K562 (cell line): ENCODE measurements at regions not wholly inside any gene's neighbourhood (a gene's known extent, or its start where the extent isn't known, plus 50 kb on each side); places are given as distances from the start of the nearest gene placed in this dataset.

Source experiments
- ATAC-seq: fragments of 200-7000 bp; cut with Tn5 transposase; 3 replicates; pipeline ENCODE4 v1.9.1; 2020; ENCODE audit warnings: moderate library complexity
- BruUV-seq: library from RNA; stranded (reverse); fragments of 400-500 nt; replicated peaks from 2 replicates; lab custom pipeline; 2021; lab: Mats Ljungman, UMichigan
- CTCF ChIA-PET: fragments of 300-600 bp; formaldehyde crosslinking; extraction: SDS; loops from one replicate; lab custom pipeline; 2021; ENCODE audit warnings: low intra/inter-chr PET ratio; lab: Yijun Ruan, JAX
- POLR2A ChIA-PET: fragments of 300-600, 350-650 bp; sonication (Branson Sonifier 250); formaldehyde crosslinking; extraction: SDS; loops from one replicate; lab custom pipeline; 2021; ENCODE audit warnings: antibody characterized with exemption, inconsistent platforms; lab: Yijun Ruan, JAX
- DNase-seq, 4 experiments: peaks; one replicate each; pipeline versions ENCODE4 v3.0.0 to v3.0.0-alpha.2; 2011 to 2018; ENCODE audit warnings: low spot score in 3 of 4, mixed read lengths in 3 of 4; ENCODE audit errors: extremely low read depth in 1 of 4
- FAIRE-seq: peaks from 2 replicates; lab custom pipeline; 2011; peaks lifted over from hg19 to GRCh38; lab: Jason Lieb, UNC
- H2AFZ ChIP-seq: 2 replicates; pipeline ENCODE4 v1.6.0; 2011; ENCODE audit warnings: low read depth, low read length, control low read depth, inconsistent platforms
- H3K27ac ChIP-seq: fragments of 200-600 bp; 3 replicates; pipeline ENCODE4 v1.8.0; 2011; ENCODE audit warnings: low read depth, mild to moderate bottlenecking, control low read depth, inconsistent platforms, low read length, moderate library complexity, mixed read lengths; ENCODE audit errors: extremely low read depth
- H3K27me3 ChIP-seq, 2 experiments: fragments of 300-600 bp in 1 of 2; 2 replicates in 1 of 2; 3 replicates in 1 of 2; pipeline versions ENCODE4 v1.6.0 to v1.8.0; 2011; ENCODE audit warnings: inconsistent platforms in 2 of 2, low read length in 2 of 2, mild to moderate bottlenecking in 1 of 2, mixed read lengths in 1 of 2, moderate library complexity in 1 of 2; ENCODE audit not compliant: control insufficient read depth in 2 of 2, insufficient read depth in 2 of 2
- H3K36me3 ChIP-seq: fragments of 300-600 bp; 3 replicates; pipeline ENCODE4 v1.8.0; 2011; ENCODE audit warnings: mild to moderate bottlenecking, low read length, inconsistent platforms; ENCODE audit not compliant: control insufficient read depth, insufficient read depth
- H3K4me1 ChIP-seq, 2 experiments: fragments of 200-600 bp in 1 of 2; replicated peaks in 1 of 2; 2 replicates in 1 of 2; 3 replicates in 1 of 2; pipeline versions ENCODE4 v1.5.1 to v1.8.0; 2011; ENCODE audit warnings: inconsistent platforms in 2 of 2, low read length in 2 of 2, mild to moderate bottlenecking in 1 of 2, mixed read lengths in 1 of 2, moderate library complexity in 1 of 2; ENCODE audit not compliant: control insufficient read depth in 2 of 2, insufficient read depth in 2 of 2
- H3K4me2 ChIP-seq: 2 replicates; pipeline ENCODE4 v1.6.1; 2011; ENCODE audit warnings: low read length, control low read depth, inconsistent platforms, mixed read lengths; ENCODE audit not compliant: insufficient read depth
- H3K4me3 ChIP-seq: fragments of 200-600 bp; sonication (generic), shearing (Covaris generic); 2 replicates; pipeline ENCODE4 v1.5.1; 2016; ENCODE audit warnings: control low read depth, inconsistent platforms
- H3K79me2 ChIP-seq: fragments of 200-600 bp; 3 replicates; pipeline ENCODE4 v1.8.0; 2011; ENCODE audit warnings: low read length, inconsistent platforms; ENCODE audit not compliant: control insufficient read depth, insufficient read depth
- H3K9ac ChIP-seq, 2 experiments: 2 replicates each; pipeline versions ENCODE4 v1.6.0 to v1.6.1; 2011; ENCODE audit warnings: low read depth in 2 of 2, low read length in 2 of 2, control low read depth in 1 of 2, inconsistent platforms in 1 of 2, mild to moderate bottlenecking in 1 of 2, mixed read lengths in 1 of 2; ENCODE audit not compliant: insufficient read depth in 1 of 2
- H3K9me1 ChIP-seq: one replicate; pipeline ENCODE4 v1.6.0; 2011; ENCODE audit warnings: inconsistent platforms, mild to moderate bottlenecking, low read length, moderate library complexity; ENCODE audit not compliant: control insufficient read depth, insufficient read depth
- H3K9me3 ChIP-seq: replicated peaks from 2 replicates; pipeline ENCODE4 v1.5.1; 2011; ENCODE audit warnings: low read depth, low read length, inconsistent platforms; ENCODE audit not compliant: control insufficient read depth, insufficient read depth
- H4K20me1 ChIP-seq: replicated peaks from 2 replicates; pipeline ENCODE4 v1.6.1; 2011; ENCODE audit warnings: low read length, inconsistent platforms, mixed read lengths; ENCODE audit not compliant: control insufficient read depth, insufficient read depth
- COPS2 ChIP-seq: fragments of 450-650 bp; conservative IDR thresholded peaks from 2 replicates; pipeline ENCODE4 v1.6.1; 2016; ENCODE audit warnings: mild to moderate bottlenecking, moderate library complexity
- SRF ChIP-seq, 2 experiments: fragments of 250-450, 450-650 bp in 1 of 2; sonication (Bioruptor Pico) in 1 of 2; sonication (generic) in 1 of 2; formaldehyde crosslinking; IDR thresholded peaks; 2 replicates each; pipeline versions ENCODE4 v1.5.0 to v1.5.1; 2020 to 2022; ENCODE audit warnings: mild to moderate bottlenecking in 1 of 2, missing genetic modification reagents in 1 of 2
- TBL1XR1 ChIP-seq, 2 experiments: IDR thresholded peaks; 2 replicates each; pipeline ENCODE4 v1.6.1; 2012; ENCODE audit warnings: improper control_type of control experiment in 2 of 2, low read length in 2 of 2, mild to moderate bottlenecking in 1 of 2
- ZFP91 ChIP-seq: sonication (generic); formaldehyde crosslinking; IDR thresholded peaks from 2 replicates; pipeline ENCODE4 v1.8.0; 2022; ENCODE audit warnings: mild to moderate bottlenecking, missing genetic modification reagents
- ZNF589 ChIP-seq: fragments of 200-800 bp; sonication (Bioruptor generic); IDR thresholded peaks from 2 replicates; pipeline ENCODE4 v1.6.1; 2016; ENCODE audit warnings: low read depth, missing genetic modification characterization, missing compliant biosample characterization
- ZNF717 ChIP-seq: fragments of 250-450 bp; sonication (Bioruptor Pico); IDR thresholded peaks from 2 replicates; pipeline ENCODE4 v1.5.0; 2021
- WGBS: fragments of 100-300 bp; shearing (Covaris generic); methylation state at CpG from one replicate; pipeline ENCODE4 v1.1.6; 2016; ENCODE audit warnings: low coverage, mixed read lengths; ENCODE audit not compliant: insufficient coverage; ENCODE audit errors: missing lambda C conversion rate; 5-methylcytosine and 5-hydroxymethylcytosine counted together
- in situ Hi-C: fragments of 300-500 bp; cut with MboI; formaldehyde crosslinking; loops from 4 replicates; pipeline ENCODE4 v1.15.0; 2018; ENCODE audit warnings: inconsistent platforms, mixed read lengths
- intact Hi-C: fragments of 100-400 bp; cut with micrococcal nuclease; formaldehyde crosslinking; loops from 2 replicates; pipeline ENCODE4 v1.14.2; 2022

GRCh38 chr7:156145996-156146395, 333.7 kb upstream of the SHH start:
- Histone ChIP-seq H3K4me2 (no peak overlapping the region), H3K27ac (no peak overlapping the region), H3K27me3 (peaks cover 50 to 75% of the 10 kb centered on the region in 2 experiments), H3K4me1 (no peaks in the 10 kb centered on the region), H3K36me3 (no peaks in the 10 kb centered on the region)
- 0% methylated on average over 8 of the region's 8 CpGs for WGBS
- intact Hi-C loops, result no loop called here
- BruUV-seq, result no TSS peak
- ATAC-seq (no peak), FAIRE-seq (no peak), DNase-seq (no peak)
- TF ChIP-seq COPS2 (no peak), ZNF589 (no peak), ZNF717 (CRISPR knock-in tag) (no peak), SRF (CRISPR knock-in tag; IDR thresholded peaks at IDR 0.05) (no peak), TBL1XR1 (IDR thresholded peaks at IDR 0.05; ENCODE audit: low read length in 2 of 2) (no peak), ZFP91 (CRISPR knock-in tag) (no peak)
- TF ChIP-seq, all 486 proteins: peak for 0
- CTCF ChIA-PET, result no interaction called here
- H3K9ac ChIP-seq, result no peak overlapping the region
- H2AFZ ChIP-seq, result no peak overlapping the region
- H3K4me3 ChIP-seq, result no peak overlapping the region
- POLR2A ChIA-PET, result interaction anchor here (1.0 to 1.1 kb wide), 2 partner anchors 22 to 28 kb away, joined by 3 to 5 read pairs; no protein-coding TSS in a partner anchor
- no peaks in the 10 kb centered on the region for H4K20me1 ChIP-seq
- no peaks in the 10 kb centered on the region for H3K9me1 ChIP-seq
- no peaks in the 10 kb centered on the region for H3K9me3 ChIP-seq
- in situ Hi-C loops, result no loop called here
- no peaks in the 10 kb centered on the region for H3K79me2 ChIP-seq
